NT2/D1 (cell line): ENCODE measurements at regions not wholly inside any gene's neighbourhood (a gene's known extent, or its start where the extent isn't known, plus 50 kb on each side); places are given as distances from the start of the nearest gene placed in this dataset.
"Not testable (repeated sequence)": the region's sequence is repeated elsewhere in the genome, so short reads cannot be mapped to it uniquely, and the experiment has no call there.

Source experiments
- SUZ12 ChIP-seq: IDR thresholded peaks from 2 replicates; pipeline ENCODE4 v1.6.1; 2011; ENCODE audit not compliant: insufficient read length, insufficient read depth; ENCODE audit errors: extremely low read depth
- YY1 ChIP-seq: IDR thresholded peaks from 2 replicates; pipeline ENCODE4 v1.6.1; 2011; ENCODE audit not compliant: insufficient read length, insufficient read depth
- ZNF274 ChIP-seq: IDR thresholded peaks from 2 replicates; pipeline ENCODE4 v1.6.1; 2011; ENCODE audit warnings: mild to moderate bottlenecking, low read depth, low read length

GRCh38 chr6:58123770-58124169, 806.3 kb downstream of the PRIM2 start:
- TF ChIP-seq ZNF274, YY1, SUZ12: not testable (repeated sequence)
